T47D (cell line): ENCODE measurements at regions not wholly inside any gene's neighbourhood (a gene's known extent, or its start where the extent isn't known, plus 50 kb on each side); places are given as distances from the start of the nearest gene placed in this dataset.

ENCODE experiments used
- DNase-seq, 2 experiments: peaks; one replicate each; pipeline versions ENCODE4 v3.0.0 to v3.0.0-alpha.2; 2011 to 2012; ENCODE audit warnings: low read depth in 1 of 2, low spot score in 1 of 2
- JUND ChIP-seq: IDR thresholded peaks from 2 replicates; pipeline ENCODE4 v1.6.1; 2012; ENCODE audit warnings: low read depth
- in situ Hi-C: cut with HindIII; loops from 2 replicates; pipeline ENCODE4 v1.10.0; 2016; ENCODE audit warnings: low sequenced_read_pairs, low pct_unique_long_range_greater_than_20kb

DNA sequence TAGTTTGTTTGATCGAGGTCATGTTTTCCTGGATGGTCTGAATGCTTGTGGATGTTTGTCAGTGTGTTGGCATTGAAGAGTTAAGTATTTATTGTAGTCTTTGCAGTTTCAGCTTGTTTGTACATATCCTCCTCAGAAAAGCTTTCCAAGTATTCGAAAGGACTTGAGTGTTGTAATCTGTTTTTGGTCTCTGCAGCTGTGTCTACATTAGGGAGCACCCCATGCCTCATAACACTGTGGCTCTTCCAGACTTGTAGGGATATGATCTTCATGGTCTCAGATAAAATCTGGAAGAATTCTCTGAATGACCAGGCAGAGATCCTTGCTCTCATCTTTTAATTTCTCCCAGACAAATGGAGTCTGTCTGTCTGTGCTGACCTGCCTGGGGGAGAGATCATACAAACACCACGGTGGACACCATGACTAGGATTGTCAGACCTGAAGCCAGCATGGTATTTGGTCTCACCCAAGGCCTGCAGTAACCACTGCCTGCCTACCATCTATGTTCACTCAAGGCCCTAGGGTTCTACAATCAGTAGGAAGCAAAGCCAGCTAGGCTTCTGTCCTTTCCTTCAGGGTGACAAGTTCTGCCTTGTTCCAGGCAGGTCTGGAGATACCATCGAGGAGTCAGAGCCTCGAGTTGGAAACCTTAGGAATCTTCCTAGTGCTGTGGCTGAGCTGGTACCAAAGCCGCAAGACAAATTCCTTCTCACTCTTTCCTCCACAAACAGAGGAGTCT, 114.7 kb upstream of the KHDRBS2 start:
- no peak for TF ChIP-seq JUND
- DNase-seq, result peak in 1 of 2 experiments; percentile 54
- in situ Hi-C loops, result no loop called here

GRCh38 chr6:62393608-62394007, 107.6 kb upstream of the KHDRBS2 start:
- no peak for DNase-seq
- in situ Hi-C loops, result no loop called here
- no peak for TF ChIP-seq JUND

GRCh38 chr6:62392291-62392690, 106.3 kb upstream of the KHDRBS2 start:
- no peak for DNase-seq
- in situ Hi-C loops, result no loop called here
- no peak for TF ChIP-seq JUND

- TF ChIP-seq JUND, result no peak
- in situ Hi-C loops, result no loop called here
- DNase-seq, result no peak
These were observed 105.3 kb upstream of the KHDRBS2 start for GRCh38 chr6:62391358-62391757.

GRCh38 chr6:62390401-62390800, 104.4 kb upstream of the KHDRBS2 start:
- no peak for DNase-seq
- in situ Hi-C loops, result no loop called here

DNA sequence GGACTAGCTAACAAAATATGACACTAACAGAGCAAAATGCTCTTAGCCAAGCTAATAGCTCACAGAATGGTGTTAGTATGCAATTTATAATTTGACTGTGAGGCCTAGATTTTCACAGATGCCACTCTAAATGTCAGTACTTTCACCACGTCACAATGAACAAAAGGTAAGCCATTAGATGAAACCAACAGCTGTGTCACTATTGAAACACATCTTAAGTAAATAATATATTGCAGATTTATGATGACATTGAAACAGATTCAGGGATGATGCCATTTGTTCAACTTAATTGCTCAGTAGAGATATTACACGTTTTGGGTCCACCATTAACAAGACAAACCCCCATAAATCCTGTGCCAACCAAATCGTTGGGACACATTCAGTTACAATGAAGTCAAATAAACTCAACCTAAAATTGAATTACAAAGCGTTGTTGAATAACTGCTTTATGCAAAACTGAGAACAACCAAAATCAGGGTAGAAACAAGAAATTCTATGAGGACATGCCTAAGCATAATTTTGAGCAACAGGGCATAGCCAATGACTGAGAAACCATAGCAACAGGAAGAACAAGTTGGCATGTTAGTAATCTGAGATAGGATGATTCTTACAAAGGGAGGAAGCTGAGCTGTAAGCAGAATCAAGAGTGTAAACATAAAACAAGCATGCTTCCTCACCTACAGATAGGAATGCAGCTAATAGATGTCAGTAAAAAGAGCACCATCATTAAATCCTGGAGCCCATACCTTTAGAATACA, 85.6 kb upstream of the KHDRBS2 start:
- in situ Hi-C loops, result no loop called here
- no peak for TF ChIP-seq JUND
- no peak for DNase-seq

More at GRCh38 chr6:62390401-62390800, 104.4 kb upstream of the KHDRBS2 start:
- no peak for TF ChIP-seq JUND

DNA sequence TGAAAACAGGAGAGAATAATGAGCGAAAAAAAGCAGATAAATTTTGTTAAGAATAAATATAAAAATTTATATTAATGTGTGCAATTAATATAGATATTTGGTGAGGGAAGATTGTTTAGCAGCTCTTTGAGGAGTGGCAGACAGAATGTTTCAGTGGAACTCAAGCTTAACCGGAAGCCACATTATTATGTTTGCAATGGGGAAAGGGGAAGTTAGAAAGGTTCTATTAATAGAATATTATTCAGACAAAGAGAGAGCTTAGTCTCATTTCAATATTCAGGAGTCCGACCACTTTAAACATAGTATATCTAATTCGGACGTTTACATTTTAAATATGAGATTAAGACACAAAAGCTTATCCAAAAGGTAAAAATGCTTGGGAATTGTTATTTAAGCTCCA, 81.6 kb upstream of the KHDRBS2 start:
- in situ Hi-C loops, result no loop called here
- no peak for TF ChIP-seq JUND
- DNase-seq, result no peak

GRCh38 chr6:62362097-62362496, 76.1 kb upstream of the KHDRBS2 start:
- in situ Hi-C loops, result no loop called here
- no peak for TF ChIP-seq JUND
- no peak for DNase-seq

- no peak for DNase-seq
- in situ Hi-C loops, result no loop called here
- no peak for TF ChIP-seq JUND
These were observed 71.8 kb upstream of the KHDRBS2 start for GRCh38 chr6:62357835-62358234.

DNA sequence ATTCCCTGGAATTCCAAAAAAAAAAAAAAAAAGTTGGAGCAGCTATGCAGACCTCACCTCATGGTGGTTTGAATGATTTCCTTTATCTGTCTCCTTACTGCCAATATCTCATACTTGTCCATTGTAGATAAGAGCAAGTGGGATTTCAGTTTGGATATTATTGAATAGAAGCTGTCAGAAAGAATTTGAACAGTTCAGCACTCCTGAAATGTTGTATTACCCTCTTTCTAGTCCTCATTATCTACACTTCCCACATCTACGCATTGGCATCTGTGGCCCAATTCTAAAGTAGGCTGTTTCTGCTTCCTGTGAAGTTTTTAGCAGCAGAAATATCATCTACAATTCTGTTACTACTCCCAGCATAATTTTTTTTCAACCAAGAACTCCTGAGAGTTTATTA, 68.2 kb upstream of the KHDRBS2 start:
- in situ Hi-C loops, result no loop called here
- TF ChIP-seq JUND, result no peak
- DNase-seq, result no peak

DNA sequence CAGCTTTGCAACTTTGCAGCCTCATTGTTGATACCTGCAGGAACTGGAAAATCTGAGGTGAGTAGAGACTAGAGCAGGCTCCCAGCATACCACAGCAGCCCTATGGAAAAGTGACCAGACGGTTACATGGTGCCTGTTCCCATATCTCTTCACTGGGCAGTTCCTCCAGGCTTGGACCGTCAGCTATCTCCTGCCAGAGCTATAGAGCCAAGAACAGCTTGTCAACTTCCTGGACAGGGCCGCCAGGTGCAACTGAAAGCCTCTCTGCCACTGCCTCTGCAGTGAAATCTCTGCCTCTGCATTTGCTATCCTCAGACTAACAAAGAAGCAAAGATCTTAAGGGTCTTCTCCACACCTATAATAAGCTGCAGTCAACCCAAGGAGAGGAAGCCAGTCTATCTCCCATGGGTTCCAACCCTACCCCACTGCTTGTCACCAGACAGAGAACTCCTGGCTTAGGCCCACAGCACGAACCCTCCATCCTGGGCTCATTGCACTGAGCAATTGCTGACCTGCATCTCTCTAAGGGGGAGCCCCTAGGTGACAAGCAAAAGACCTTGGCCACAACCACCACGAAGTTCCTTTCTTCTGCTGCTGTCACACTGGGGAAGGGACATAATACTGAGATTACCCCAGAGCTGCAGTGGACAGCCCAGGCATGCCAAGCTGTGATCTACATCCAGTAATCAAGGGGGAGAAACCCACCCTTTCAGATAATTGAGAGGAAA, 60.1 kb upstream of the KHDRBS2 start:
- in situ Hi-C loops, result no loop called here
- TF ChIP-seq JUND, result no peak
- DNase-seq, result no peak

DNA sequence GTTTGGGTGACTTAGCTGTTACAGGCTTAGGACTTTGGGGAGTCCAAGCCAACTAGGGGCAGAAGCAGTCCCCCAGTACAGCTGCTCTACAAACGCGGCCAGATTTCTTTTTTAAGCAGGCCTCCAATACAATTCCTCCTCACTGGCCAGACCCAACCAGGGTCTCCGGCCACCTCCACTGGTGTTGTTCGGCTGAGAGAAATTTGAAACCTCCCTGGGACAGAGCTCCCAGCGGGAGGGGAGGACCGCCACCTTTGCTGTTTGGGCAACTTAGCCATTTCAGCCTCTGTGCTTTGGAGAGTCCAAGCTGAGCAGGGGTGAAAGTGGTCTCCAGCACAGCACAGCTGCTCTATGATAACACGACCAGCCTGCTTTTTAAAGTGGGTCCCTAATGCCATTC, 59.4 kb upstream of the KHDRBS2 start:
- in situ Hi-C loops, result no loop called here
- TF ChIP-seq JUND, result no peak
- no peak for DNase-seq

- TF ChIP-seq JUND, result no peak
- DNase-seq, result no peak
- in situ Hi-C loops, result no loop called here
These were observed 58.8 kb upstream of the KHDRBS2 start for GRCh38 chr6:62344850-62345249.
